NOMO-1 treated with dmso at 0.1 percent for 144 hours (cell line): ENCODE measurements at regions not wholly inside any gene's neighbourhood (a gene's known extent, or its start where the extent isn't known, plus 50 kb on each side); places are given as distances from the start of the nearest gene placed in this dataset.
"Not testable (repeated sequence)": the region's sequence is repeated elsewhere in the genome, so short reads cannot be mapped to it uniquely, and the experiment has no call there.

Source experiments
- DNase-seq: peaks from one replicate; lab custom pipeline; 2025; ENCODE audit not compliant: unreplicated experiment; lab: John Stamatoyannopoulos, UW

DNA sequence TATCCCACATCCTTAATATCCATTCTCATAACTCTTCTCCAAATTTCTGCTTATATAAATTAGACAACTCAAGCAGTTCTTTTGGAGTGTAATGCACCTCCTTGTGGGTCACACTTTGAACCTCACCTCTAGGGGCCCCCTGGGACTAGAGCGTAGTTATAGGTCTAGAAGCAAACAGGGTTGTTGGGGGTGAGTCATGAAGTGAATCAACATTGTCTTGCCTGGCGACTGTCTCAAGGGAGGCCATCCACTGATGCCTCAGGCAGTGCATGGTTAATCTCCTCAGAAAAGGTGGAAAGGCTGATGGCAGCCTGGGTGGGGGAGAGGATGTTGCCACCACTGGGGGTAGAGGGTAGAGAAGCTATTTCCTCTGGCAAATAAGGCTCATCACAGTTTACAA, 129.1 kb downstream of the TNFRSF21 start:
- DNase-seq = no peak

DNA sequence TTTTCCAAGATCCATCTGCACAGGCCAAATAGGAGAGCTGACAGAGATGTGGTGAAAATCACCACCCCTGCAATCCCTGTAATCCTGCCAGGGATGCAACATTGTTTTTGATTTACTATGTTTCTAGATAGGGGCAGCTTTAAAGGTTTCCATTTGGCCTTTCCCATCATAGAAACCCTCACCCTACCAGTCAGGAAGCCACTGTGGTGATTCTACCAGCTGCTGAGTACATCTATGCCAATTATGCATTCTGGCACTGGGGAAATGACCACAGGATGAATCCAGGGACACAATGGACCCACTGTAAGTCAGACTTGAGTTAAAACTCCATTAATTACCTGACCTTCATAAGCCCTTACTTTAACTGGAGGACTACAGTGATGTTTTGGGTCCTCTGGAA, 130.4 kb downstream of the TNFRSF21 start:
- DNase-seq = no peak

DNA sequence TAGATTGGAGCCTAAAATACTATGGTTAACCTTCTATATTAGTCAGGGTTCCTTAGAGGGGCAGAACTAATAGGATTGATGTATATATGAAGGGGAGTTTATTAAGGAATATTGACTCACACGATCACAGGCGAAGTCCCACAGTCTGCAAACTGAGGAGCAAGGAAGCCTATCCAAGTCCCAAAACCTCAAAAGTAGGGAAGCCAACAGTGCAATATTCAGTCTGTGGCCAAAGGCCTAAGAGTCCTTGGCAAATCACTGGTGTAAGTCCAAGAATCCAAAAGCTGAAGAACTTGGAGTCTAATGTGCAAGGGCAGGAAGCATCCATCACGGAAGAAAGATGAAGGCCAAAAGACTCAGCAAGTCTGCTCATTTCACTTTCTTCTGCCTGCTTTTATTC, 133.5 kb upstream of the ADGRF1 start:
- DNase-seq = no peak

DNA sequence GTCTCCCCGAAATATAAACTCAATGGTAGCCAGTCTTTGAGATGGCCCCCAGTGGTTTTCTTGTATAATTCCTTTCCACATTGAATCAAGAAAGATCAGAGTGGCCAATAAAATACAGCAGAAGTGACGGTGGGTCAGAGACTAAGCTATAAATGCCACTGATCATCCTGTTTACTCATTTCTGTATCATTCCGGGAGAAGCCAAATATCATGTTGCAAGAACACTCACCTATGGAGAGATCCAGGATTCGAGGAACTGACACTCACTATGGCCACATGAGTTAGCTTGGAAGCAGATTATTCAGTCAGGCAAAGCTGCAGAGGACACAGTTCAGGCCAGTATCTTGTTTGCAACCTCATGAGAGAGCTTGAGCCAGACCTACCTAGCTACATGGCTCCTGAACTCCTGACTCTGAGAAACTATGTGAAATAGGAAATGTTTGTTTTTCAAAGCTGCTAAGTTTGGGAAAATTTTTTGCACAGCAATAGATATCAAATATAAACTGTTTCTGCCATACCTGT, 132.4 kb upstream of the ADGRF1 start:
- DNase-seq = no peak

DNA sequence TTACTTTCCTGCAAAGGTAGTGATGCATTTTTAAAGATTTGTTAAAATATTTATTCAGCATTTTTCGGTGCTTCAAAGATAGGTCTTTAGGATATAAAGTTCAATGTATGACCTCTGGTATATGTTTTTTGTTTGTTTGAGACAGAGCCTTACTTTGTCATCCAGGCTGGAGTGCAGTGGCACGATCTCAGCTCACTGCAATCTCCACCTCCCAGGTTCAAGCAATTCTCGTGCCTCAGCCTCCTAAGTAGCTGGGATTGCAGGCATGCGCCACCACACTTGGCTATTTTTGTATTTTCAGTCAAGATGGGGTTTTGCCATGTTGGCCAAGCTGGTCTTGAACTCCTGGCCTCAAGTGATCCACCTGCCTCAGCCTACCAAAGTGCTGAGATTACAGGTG, 131.9 kb upstream of the ADGRF1 start:
- not testable (repeated sequence) for DNase-seq

DNA sequence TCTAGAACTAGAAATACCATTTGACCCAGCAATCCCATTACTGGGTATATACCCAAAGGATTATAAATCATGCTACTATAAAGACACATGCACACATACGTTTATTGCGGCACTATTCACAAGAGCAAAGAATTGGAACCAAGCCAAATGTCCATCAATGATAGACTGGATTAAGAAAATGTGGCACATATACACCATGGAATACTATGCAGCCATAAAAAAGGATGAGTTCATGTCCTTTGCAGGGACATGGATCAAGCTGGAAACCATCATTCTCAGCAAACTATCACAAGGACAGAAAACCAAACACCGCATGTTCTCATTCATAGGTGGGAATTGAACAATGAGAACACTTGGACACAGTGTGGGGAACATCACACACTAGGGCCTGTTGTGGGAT, 131.0 kb upstream of the ADGRF1 start:
- not testable (repeated sequence) for DNase-seq

DNA sequence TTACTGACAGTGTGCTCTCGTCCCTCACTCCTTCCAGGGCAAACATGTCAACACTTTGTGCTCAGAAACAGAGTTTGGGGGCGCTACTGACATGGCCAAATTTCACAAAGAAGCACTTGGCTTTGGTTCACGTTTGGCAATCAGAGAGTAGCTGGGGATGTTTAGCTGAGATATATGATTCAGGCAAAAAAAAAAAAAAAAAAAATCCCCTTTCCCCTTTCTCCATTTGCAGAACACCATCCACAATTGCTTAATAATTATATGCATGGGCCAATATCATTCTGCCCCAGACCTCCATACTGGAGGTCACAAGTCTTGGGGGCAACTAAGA, 128.4 kb upstream of the ADGRF1 start:
- no peak for DNase-seq

DNA sequence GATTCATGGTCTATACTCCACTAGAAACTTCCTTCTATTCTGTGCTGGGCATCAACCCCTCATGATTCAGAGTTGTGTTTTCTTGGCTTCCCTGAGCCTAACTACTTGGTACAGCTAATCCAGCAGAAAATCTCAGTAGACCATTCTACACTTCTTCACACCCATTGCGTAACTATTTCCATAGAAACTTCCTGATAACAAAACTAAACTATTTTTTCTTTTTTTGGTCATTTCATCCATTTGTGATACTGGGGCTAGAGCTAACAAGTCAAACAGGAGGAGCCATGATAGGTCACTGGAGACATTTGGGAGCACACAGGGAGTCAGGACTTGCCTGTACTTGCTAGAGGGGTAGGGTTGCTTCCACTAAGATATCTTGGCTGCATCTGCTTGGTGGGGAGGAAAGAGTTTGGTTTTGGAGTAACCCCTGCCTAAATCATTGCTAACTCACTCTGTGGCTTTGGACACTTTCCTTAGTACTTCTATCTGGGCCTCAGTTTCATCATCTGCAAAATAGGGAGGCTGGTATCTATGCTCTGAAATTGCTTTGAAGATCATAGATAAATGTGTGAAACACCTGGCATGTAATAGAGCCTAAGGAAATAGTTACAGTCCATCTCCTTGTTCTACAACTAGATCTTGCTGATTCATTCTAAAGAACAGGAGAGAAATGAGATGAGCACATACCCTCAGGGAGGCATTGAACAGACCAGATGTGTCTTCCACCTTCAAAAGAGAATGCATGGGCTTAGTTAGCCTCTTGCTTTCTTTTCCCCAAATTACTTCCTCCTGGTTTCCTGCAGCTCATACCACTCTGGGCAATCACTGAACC, 127.9 kb upstream of the ADGRF1 start:
- DNase-seq = peak; percentile 46

DNA sequence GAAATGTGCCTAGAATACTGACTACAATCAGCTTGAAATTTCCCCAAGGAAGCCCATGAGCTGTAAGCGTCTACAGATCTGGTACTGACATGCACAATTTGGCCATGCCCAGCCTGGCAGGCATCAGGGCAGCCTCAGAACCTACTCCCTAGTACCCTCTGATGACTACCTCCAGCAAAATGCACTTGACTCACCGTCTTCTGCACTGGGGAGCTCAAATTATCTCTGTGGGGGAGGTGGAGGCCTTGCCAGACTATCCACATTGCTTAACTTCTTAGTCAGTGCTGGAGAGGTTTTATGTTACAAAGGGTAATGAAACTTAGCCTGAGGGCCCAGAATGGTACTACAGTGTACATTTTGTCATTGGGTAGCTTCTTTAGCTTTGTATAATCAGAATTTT, 126.0 kb upstream of the ADGRF1 start:
- DNase-seq = peak; percentile 81

DNA sequence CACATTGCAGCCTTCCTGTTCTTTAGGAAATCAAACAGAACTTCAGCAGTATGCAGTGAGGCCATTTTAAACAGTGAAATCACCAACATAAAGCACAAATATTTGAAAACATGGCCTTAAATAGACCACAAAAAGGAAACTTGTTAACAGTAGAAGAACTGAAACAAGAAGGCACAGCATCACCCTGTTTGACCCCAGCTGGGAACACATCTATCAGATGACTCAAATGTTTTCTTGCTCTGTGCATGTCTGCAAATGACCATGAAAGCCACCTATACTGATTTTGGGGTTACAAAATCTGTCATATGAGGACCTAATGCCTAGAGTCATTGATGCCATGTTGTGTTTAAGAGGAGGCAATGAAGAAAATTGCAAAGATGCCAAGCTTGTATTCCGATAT, 123.8 kb upstream of the ADGRF1 start:
- peak; percentile 48 for DNase-seq

DNA sequence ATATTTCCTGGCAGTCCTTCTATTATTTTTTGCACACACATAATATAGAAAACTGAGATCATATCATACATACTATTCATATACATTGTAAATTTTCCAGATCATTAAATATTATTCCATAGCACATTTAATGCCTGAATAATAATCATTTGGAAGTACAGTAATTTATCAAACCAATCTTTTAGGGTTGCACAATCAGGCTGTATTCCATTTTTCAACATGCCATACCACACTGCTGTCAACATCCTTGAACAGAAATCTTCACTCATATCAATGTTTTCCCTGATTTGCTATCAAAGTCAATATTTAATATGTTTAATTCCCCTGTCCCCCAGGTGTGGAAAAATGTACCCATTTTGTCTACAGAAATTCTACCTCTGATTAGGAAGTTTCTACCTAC, 122.7 kb upstream of the ADGRF1 start:
- no peak for DNase-seq

DNA sequence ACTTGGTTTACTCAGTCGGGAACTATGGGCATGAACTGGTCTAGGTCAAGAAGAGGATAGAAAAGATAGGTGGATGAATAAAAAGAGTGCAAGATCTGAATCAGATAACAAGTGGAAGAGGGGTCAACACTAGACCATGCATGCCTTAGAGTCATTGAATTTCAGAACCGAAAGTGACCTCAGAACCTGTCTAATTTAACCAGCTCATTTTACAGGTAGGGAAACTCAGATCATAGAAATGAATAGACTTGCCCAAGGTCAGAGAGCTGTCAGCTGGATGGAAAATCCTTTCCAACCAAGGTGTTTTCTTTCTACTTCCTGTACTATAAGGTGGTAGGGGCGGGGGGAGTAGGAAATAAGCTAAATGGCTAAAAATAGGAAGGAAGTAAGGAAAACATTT, 121.4 kb upstream of the ADGRF1 start:
- DNase-seq = no peak

DNA sequence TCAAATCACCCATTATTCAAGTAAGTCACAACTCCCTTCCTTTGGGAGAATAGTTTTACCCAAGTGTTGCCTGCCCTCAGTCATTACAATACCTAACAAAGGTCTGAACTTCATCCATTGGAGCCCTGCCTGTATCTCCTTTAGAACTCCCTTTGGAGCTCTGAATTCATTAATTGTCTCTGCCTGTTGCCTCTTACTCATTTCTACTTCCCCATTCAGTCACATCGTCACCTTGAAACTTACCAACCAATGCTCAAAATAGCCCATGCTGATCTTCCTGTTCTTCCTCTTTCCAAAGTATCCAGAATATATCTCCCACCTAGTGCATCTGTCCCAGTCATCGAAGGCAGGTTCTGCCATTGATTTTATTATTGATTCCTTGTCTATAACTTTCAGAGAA, 120.7 kb upstream of the ADGRF1 start:
- DNase-seq = peak; percentile 46

DNA sequence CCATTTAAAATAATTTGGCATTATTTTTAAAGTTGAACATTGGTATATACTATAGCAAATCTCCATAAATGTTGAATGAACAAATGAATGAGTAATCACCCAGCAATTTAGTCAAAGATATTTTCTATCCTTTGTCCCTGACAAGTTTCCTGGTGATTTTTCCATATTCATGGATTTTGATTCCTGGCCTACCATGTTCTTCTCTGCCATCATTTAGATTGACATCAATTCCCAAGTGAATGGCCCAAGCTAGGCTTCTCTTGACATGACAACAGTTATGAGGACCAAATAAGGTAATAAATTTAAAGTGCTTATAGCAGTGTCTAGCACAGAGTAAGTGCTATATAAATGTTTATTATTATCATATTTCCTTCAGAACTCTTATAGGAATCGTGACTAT, 120.1 kb upstream of the ADGRF1 start:
- no peak for DNase-seq

DNA sequence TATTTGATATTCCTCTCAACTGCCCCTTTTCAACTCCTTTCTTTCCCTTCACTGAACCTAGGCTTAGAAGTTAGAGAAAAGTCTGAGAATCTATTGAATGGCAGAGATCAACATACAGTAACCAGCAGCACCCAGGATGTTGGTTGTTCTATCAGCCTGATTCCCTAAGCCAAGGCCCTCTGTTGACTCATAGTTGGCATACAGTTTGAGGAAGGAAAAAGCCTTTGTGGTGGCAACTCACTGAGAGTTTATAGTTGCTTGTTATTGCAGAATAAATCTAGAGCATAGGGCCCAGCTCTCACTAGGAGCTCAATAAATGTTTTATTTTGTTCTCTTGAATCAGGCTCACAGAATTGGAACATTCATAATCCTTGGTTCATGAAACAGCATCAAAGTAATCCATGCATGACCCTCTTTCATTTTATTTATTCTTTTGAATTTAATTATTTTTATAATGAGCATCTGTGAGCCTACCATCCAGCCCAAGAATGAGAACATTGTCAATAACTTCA, 119.1 kb upstream of the ADGRF1 start:
- peak; percentile 69 for DNase-seq

DNA sequence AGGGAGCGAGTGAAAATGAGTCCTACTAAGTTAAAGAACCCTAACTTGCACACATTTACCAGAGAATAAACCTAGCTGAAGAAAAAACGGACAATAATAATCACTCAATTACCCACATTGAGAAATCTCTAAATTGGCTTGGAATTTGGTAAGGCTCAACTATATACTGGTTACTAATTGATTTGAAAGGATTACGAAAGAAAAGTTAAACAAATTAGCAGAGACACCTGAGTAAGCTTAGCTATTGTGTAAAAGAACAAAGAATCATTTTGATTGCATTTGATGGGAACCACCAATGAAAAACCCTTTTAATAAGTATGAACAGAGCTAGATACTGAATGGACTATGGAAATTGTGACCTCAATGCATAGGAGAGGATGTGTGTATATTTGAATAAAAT, 118.6 kb upstream of the ADGRF1 start:
- no peak for DNase-seq

DNA sequence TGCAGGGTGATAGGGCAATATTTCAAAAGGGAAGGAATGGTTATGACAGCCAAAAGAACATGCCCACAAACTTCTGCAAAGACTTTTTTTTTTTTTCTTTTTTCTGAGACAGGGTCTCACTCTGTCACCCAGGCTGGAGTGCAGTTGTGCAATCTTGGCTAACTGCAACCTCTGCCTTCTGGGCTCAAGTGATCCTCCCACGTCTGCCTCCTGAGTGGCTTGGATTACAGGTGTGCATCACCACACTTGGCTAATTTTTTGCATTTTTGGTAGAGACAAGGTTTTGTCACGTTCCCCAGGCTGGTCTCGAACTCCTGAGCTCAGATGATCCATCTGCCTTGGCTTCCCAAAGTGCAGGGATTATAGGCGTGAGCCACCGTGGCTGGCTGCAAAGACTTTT, 117.6 kb upstream of the ADGRF1 start:
- no peak for DNase-seq

DNA sequence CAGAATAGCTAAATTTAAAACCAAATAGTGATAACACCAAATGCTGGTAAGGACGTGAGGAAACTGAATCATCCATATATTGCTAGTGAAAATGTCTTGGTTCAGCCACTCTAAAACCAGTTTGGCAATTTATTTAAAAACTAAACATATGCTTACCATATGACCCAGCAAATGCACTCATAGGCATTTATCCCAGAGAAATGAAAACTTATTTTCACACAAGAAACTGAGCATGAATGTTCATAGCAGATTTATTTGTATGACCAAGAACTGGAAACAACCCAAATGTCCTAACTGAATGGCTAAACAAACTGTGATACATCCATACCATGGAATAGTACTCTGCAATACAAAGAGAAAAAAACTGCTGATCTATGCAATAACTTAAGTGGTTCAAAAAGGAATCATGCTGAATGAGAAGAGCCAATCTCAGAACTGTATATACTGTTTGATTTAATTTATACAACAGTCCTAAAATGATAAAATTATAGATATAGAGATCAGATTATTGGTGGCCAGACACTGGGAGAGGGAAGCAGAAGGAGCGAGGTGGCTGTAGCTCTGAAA, 115.6 kb upstream of the ADGRF1 start:
- no peak for DNase-seq

DNA sequence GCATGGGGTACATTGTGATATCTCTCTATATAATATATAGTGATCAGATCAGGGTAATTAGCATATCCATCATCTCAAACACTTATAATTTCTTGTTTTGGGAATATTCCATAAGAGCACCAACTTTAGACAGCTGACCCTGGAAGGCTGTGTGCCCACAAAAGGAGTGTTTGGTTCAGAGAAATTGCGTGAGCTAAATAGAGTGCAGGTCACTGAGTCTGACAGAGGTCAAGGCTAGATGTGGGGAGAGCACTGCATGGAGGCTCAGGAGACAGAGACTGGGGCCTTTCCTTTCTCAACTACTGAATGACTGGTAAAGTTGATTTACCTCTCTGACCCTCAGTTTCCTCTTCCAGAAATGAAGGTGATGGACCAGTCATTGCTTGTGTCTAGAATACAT, 114.9 kb upstream of the ADGRF1 start:
- no peak for DNase-seq

DNA sequence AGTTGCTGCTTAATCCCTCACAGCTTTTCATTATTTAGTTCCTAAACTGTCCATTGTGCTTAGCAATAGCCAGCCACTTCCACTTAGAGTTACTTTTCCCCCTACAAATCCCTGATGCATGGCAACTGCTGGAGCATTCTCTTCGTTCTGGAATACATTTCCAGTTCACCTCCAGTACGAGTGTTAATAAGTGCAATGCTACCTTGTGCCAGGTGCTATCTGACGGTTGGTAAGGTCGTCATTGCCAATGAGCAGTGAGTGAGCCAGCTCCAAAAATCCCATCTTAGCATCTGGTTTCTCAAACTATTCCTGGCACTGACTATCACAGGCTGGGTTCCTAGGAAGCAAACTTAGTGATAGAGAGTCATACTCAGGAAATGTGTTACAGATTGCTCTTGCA, 114.1 kb upstream of the ADGRF1 start:
- DNase-seq = no peak

DNA sequence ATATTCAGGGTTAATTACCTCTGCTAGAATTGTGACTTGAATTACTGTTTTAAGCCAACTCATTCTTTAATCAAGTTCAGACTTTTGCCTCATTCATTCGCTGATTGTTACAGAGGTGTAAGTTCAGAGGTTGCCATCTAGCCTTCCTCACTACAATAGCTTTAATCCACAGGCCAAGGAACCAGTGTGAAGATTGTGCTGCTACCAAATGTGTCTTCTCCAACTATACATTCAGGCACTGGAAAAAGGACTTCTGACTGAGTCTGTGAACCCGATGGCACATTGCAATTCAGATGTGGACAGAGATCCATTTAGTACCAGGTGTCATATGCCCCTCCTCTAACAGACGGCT, 111.2 kb upstream of the ADGRF1 start:
- no peak for DNase-seq

DNA sequence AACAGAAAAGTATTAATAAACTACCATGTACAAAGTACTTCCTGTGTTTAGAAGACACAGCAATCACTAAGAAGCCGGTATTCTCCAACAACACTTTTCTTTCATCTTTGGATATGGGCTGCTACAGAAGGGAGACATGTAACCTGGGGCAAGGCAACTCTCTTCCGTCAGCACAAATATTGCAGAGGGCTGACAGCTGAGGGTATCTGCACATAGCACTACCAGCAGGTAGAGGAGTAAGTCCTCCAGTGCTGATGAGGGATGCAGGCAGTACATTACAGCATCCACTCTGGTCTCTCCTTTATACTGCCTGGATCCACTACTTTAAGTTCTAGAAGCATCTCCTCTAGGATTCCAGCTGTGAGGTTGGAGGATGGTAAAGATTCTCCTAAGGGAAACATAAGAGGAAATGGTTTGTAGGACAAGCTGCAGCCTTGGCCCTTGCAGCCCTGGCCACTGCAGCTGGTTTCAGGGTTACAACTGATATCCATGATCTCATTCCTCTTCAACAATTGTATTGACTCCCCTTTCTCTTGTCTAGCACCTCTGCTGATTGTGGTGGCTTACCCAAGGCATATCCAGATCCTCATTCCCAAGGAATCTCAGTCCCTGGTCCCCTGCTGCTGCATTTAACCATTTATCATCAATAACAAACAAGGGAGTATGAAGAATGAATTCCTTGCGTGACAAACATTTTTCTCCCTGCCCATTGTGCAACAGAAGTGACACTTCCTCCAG, 110.7 kb upstream of the ADGRF1 start:
- DNase-seq = no peak
